NOMO-1 (cell line): ENCODE measurements at regions not wholly inside any gene's neighbourhood (a gene's known extent, or its start where the extent isn't known, plus 50 kb on each side); places are given as distances from the start of the nearest gene placed in this dataset.

ENCODE experiments used
- DNase-seq, 2 experiments: peaks; one replicate each; lab custom pipeline; 2025; ENCODE audit not compliant: unreplicated experiment in 2 of 2; lab: John Stamatoyannopoulos, UW

DNA sequence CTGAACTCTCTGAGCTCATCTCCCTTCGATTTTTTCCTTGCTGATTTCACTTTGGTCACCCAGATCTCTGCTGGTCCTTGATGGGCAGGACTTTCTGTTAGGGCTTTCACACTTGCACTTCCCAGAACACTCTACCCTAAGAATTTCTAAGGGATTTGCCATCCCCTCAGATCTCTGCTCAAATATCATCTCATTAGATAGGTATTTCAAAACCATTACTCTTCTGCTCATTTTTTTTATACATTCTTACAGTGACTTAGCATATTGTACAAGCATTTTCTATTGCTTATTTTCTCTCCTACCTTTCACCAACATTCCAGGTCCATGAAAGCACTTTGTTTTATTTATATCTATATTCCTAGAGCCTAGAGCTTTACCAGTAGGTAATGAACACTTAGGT is 913.3 kb downstream of the PDHA2 start:
- DNase-seq, result no peak

DNA sequence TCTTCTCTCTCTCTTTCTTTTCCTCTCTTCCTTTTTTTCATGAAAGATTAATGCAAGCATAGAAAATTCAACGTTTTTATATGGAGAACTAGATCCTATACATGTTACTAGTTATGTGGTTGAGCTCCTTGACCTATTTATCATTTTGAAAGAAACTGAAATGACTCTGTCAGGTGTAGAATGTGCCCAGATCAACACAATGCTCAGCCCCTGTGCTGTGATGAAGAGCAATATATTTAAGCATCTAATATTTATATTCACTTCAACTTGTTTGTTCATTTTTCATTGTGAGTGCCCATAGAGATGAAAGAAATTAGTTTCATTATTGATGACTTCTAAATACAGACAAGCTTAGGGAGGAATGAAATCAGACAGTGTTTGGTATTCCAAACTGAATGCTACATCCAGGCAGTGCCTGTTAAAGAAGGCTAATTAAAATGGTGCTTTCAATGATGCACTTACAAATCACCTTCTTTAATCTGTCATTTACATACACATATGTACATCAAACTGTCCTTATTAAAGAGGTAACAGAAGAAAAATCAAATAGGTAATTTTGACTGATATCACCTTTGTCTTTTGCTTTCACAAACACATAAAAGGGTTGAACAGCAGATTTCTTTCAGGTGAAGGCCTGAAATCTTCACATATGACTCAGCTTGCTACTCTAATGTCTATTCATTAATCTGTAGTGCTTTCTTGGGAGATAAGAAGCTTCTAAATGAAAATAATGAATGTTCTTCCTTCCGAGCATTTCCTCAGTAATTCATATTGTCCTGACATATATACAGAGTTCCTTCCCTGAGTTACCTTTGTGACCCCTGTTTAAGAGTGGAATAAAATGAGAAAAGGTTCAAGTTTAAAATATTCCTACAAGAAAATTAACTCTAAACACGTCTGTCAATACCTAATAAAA is 915.9 kb downstream of the PDHA2 start:
- no peak for DNase-seq

DNA sequence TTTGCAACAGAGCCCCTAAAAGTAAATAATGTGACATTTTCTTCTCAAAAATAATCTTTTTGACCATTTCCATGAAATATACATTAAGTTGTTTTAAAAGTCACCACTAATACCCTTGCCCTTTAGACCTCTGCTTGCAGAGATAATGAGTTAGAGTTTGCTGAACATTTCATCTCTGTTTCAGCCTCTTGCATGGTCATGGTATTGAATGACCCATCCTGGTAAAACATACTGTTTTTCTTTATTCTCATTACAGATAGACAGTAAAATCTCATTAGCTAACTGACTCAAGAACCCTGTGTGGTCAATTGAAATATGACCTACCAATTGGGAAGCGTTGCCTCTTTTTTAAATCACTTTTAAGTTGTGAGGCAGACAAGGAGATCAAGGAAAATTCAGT is 916.7 kb downstream of the PDHA2 start:
- DNase-seq, result no peak

DNA sequence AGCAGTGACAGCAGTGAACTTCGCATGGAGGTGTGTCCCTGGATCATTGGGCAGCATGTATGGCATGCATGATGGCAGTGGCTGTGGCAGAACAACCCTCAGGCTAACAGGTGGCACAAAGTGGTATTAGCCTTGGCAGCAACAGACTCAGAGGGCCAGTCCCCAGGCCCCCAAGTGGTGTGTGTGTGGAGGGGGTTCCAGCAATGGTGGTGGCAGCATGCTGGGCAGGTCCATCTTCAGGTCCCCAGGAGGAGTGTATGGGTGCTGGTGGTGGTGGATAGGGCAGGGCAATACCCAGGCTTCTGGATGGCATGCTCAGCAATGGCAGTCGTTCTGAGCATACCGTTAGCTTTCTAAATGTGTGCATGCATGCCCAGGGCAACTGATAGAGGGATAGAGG is 923.7 kb downstream of the PDHA2 start:
- no peak for DNase-seq

DNA sequence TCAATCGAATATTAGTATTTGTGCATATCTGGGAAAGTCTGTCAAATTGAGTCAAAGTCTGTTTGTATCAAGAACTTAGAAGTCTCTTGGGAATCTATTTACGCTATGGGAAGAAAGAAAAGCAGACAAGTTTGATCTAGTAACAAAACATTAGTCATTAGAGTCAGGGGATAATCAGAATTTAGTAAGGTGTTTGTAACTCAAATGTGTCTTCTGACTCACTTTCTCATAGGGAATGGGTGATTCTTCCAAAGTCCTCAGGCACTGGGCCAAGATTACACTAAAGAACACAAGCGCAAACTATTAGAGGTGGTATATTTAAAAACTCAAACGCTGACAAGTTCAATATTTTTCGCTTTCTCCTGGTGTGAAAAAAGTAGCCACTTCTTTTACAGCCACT is 926.5 kb downstream of the PDHA2 start:
- no peak for DNase-seq

DNA sequence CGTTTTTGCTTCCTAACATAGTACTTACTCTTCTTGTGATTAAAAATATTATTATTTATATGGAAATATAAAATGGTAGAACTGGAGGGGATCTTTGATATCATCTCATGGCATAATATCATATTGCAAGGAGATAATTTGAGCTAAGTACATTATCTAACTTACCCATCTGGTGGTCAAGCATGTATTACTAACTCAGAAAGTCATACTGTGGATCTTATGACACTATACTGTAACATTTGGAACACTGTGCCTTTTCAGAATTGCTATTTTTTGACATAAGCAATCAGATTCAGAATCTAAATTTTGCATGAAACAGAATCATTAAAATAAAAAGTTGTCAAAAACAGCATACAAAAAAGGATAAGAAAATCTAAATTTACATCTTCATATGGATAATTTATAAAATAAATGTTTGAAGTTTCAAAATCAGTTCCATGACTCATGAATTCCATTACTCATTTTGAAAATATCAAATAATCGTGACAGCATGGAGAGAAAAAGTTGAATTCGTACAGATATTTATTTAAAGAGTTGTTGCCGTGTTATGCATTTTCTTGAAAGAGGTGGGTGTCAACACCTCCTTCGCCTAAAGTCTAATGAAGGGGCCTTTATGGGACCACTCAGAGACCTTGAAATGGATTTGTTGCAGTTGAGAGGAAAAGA is 928.1 kb downstream of the PDHA2 start:
- DNase-seq, result no peak

DNA sequence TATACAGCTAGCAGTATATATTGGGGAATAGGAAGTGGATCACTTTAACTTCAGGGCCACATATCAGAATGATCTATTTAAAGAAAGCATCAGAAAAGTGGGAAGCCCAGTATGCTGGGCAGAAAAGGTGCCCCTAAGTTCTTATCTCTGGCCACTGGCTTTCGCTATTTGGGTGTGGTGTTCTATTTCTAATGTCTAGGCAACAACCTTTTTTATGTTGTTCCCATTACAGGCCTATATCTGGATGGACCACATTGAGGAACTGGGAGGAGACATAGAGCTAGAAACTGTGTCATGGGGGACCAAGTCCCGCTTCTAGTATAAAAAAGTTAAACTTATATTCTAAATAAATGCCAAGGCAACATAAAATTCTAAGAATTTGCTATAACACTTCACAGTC is 935.6 kb downstream of the PDHA2 start:
- DNase-seq, result no peak

DNA sequence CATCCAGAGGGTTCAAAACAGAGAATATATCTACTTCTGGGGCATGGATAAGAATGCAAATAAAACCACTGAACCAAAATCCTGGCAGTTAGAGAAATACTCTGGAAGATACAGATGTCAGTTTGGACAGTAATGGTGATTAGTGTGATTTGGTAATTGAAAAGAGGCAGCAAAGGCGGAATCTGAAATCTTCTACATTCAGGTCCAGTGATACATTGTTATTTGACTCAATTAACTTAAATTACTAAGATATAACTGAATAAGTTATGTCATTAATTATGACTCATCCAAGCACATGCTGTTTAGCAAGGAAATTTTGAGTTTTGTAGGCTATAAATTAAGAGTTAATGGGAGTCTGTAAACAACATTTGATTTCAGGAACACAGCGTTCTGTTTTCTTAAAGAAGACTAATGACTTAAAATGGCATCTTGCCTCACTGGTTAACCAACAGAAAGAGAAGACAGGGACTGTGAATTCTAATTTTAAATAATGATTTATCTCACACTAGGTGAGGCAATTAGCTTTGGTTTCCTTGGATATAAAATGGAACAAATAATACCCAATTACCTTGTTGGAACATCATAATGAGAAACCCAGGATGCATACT is 937.1 kb downstream of the PDHA2 start:
- DNase-seq, result no peak

DNA sequence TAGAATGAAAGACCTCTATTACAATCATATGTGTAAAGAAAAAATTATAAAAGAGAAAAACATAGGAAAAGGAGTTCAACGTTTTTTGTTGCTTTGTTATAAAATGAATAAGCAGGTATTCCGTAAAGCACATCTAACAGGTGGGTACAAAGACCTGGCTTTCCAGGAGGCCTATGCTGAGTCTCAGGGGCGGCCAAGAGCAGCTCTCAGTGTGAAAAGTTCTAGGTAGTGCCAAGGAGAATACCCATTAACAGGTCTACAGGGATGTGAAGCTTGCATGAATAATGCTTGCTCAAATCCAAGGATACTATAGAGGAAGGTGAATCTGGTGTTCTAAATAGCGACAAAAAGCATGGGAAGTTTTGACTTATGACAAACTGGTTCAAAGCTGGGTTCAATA is 944.4 kb downstream of the PDHA2 start:
- no peak for DNase-seq

DNA sequence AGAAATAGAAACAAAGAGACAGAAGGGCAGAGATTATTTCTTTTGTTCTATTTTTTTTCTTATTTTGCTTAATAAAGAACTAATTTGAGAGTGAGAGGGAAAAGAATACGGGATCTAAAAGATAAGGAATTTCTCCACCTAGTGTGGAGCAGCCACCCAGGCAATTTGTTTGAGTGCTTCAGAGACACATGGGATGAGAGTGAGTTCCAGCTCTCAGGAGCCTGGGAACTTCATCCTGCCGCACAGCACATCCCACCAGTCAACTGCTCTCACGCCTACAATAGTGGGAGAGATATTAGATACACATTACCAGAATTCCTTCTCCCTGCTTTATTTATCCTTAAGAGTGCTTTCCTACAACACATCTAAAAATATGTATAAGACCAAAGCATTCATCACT is 946.4 kb downstream of the PDHA2 start:
- DNase-seq, result no peak

DNA sequence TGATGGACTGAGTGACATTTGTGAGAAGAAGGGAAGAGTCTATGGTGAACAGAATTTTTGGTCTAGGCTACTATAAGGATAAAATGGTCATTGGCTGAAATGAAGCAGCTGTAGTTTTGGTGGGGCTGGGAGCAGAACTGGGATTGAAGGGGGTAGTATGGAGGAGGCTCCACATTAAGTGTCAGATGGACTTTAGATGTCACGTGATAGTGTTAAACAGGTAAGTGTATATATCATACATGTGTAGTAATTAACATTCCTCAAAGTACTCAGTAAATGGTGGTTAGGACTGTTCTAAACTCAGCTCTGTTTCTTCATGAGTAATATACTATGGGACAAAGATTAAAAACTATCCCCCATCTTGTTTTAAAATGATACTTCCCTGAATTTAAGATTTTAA is 947.9 kb downstream of the PDHA2 start:
- DNase-seq, result no peak

DNA sequence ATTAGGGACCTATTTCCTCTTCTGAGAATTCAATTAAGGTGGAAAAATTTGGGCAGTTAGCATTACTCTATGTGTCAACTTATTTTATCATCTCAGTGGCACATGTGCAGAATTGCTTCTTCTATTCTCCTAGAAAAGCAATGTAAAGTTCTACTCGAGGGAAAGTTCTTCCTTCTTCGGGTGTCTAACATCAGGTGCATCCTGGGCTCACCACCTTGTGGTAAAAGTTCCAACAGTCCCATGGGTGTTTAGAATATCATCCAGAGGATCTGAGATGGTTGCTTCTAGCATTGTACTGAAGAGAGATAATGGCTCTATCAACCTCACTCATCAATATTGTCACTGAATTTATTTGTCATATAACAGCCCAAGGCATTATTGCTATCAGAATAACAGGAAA is 969.7 kb downstream of the PDHA2 start:
- no peak for DNase-seq

DNA sequence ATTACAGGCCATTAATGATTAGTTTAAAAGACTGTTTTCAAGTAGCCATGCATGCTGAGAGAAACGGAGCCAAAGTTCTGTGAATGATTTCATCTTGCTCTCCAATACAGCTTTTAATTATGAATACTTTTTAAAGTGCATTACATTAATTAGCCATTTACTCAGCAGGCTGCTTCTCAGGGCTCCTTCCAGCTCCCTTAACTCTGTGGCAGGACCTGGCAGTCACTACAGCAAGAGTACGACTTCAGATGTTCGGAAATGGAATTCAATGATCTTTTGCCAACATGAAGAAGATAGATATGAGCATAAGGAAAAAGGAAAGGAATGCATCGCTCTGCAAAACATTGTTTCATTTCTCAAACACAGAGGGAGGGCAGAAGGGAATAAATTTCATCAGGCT is 987.2 kb downstream of the PDHA2 start:
- DNase-seq, result no peak

DNA sequence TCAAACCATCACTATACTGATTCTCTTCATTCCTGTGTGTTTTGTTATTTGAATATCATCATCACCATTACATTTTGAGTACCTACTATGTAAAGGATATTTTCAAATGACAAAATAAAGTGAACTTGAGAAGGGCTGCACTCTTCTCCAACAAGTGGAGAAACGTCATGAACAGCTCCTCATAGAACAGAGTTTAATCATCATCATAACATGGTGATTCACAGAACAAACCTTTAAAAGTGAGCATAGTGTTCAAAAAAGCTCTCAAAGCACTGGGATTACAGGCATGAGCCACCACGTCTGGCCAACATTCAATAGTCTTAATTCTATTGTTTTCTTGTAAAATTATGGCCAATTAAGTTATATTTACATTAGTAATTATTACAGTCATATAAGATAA is 993.9 kb downstream of the PDHA2 start:
- DNase-seq, result no peak

DNA sequence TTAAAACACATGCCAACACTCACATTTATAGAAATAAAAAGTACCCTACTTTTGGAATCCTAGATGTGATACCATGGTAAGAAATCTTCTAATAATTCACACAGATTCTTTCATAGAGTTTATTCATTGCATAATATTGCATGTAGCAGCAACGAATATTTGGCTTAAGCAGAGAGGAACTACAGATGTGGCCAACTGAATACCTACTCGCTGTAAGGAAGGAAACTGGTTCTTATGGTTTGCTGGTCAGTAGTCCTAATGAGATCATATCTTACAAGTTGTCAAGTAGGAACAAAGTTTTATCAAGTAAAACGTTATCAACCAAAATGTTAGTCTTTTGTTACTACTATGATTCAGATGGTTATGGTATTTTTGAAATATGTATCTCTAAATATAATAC is 996.1 kb downstream of the PDHA2 start:
- no peak for DNase-seq

DNA sequence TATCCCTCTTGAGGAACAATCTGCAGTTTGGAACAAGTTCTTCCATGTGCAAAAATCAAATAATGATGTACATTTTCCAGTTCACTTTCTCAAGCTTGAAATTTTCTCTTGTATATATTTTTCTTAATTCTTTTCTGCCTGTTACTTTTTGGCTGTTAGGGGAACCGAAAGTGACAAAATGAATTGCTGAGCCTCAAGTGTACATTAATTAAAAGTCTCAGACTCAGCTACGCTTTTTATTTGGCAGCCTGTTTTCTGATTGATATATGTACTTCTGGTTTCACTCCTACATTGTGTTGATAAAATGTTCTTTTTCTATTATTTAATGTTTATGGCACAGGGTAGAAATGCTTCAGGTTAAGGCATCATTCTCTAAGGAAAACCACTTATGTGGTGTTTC is 999.5 kb downstream of the PDHA2 start:
- DNase-seq, result no peak

DNA sequence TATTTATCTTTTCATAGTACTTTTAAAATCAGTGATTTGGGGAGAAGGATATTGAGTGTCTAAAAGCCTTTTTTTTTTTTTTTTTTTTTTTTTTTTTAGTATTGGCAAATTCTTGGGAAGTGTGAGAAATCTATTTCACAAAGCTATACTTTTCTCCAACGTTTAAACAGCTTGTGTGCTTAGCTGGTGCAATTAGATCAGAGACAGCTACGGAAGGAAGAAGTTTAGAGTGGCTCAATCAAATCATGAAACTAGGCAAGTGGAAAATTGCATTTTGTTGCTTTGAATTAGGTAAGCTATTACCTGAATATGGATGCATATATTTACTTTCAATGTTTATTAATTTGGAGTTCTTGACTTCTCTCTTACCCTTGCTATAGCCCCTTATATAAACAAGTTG is 1001.9 kb downstream of the PDHA2 start:
- no peak for DNase-seq

DNA sequence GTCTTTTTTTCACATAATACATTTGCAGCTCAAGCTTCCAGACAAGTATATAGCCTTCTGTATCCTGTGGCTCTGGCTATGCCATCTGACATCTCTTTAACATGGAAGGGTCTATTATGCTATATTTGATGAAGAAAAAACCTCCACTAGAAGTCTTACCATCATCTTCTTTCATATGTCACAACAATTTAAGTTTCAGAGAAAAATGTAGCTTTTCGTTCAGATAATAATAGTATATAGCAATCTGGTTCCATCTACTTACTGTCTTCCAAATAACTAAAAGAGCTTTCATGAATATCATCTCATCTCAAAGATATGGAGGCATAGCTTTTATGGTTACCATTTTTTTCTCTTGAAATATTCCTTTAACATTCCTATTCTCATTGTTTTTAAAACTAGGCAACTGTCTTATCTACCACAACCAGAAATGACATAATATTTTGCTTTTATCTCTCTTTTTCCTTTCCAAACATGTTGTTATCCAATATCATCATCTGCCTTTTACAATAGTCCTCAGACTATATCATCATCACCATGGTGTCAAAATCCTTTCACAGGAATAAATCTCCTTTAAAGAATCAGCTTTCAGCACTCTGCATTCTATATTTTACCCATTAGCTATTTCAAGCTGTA is 1005.1 kb downstream of the PDHA2 start:
- DNase-seq, result no peak

DNA sequence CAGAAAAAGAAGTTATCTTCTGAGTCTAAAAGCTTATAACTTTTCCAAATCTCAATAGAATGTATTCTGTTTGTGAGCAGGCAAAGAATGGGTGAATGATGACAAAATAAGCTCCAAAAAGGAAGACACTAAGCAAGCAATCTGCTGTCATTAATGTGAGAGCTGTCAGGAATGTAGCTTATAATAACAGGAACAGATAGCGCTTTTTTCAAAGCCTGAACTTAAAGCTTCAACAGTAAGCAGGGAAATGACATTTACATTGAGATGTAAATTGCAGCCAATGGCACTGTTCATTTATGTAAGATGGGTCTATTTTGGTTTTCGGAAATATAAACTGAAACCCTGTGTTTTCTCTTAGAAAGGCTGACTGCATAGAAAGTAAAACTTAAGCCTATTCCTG is 1005.9 kb downstream of the PDHA2 start:
- DNase-seq, result no peak

DNA sequence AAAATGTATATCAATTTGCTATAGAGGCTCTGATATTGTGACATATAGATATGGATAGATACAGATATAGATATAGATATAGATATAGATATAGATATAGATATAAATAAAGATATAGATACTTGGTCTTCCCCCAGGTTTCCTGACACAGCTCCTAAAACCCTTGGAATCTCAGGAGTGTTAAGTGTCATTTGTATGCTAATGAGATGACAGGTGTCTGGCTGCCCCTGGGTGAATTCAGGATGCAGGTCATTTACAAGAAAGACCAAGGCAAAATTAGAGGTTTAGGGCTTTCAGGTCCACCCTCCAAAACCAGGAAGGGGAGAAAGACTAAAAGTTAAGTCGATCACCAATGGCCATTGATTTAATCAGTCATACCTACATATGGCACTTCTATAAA is 1034.8 kb downstream of the PDHA2 start:
- no peak for DNase-seq

DNA sequence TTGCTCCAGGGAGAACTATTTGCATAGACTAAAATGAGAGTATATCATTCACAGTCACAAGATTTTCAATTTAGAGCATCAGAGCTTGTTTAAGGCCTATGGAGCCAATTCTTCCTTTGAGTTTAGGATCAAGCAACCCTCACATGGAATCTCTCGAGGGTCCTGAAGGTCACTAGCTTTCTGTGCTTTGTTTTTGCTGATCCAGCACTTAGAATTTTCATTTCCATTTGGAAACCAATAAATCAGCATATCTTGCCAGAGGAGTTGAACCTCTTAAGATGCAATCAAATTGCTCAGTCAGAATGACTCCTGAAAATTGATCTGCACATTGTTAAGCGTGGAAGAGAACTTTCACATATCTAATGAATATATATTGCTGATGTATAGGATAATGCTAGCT is 1039.6 kb downstream of the PDHA2 start:
- DNase-seq, result no peak

DNA sequence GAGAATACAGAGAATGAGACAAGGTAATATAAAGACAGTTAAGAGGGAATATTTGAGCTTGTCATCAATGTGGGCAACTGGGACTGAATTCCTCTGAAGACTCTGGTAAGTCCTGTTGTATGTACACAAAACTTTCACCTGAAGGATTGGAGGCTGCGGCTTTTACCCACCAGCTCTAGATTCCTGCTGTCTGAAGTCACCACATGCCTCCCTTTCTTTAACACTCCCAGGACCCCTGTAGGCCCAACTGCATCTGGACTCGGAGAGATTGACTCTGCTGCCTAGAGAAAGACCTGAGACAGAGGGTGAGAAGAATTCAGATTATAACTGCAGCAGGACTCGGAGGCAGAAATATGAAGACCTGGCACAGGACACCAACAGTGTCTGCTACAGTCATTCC is 1048.0 kb downstream of the PDHA2 start:
- DNase-seq, result no peak
